Gastroesophageal sphincter (tissue), 3 donors: ENCODE measurements at regions not wholly inside any gene's neighbourhood (a gene's known extent, or its start where the extent isn't known, plus 50 kb on each side); places are given as distances from the start of the nearest gene placed in this dataset.
"Not testable (repeated sequence)": the region's sequence is repeated elsewhere in the genome, so short reads cannot be mapped to it uniquely, and the experiment has no call there.

Experiments used
- CTCF ChIP-seq, 4 experiments: fragments of 200-600 bp in 2 of 4; fragments of 450-650 bp in 2 of 4; sonication (generic) in 1 of 4; IDR thresholded peaks; one replicate each; pipeline ENCODE4 v1.5.1; 2017 to 2019; ENCODE audit warnings: antibody characterized with exemption in 4 of 4, mild to moderate bottlenecking in 2 of 4, moderate library complexity in 2 of 4
- EP300 ChIP-seq: sonication (generic); formaldehyde crosslinking; IDR thresholded peaks from one replicate; pipeline ENCODE4 v1.6.1; 2017; ENCODE audit warnings: antibody characterized with exemption, mild to moderate bottlenecking
- POLR2A ChIP-seq, 2 donors: fragments of 450-650 bp; IDR thresholded peaks; one replicate each; pipeline ENCODE4 v1.6.1; 2017; ENCODE audit warnings: antibody characterized with exemption in 2 of 2, mild to moderate bottlenecking in 2 of 2, moderate library complexity in 1 of 2
- POLR2AphosphoS5 ChIP-seq: sonication (generic); formaldehyde crosslinking; IDR thresholded peaks from one replicate; pipeline ENCODE4 v1.6.1; 2017; ENCODE audit warnings: antibody characterized with exemption

- not testable (repeated sequence) for TF ChIP-seq CTCF (IDR thresholded peaks at IDR 0.05); POLR2A (IDR thresholded peaks at IDR 0.05); EP300; POLR2AphosphoS5
These were observed 62.5 kb upstream of the CUL3 start for GRCh38 chr2:224647684-224648083.
